ENCODE measurements at regions not wholly inside any gene's neighbourhood (a gene's known extent, or its start where the extent isn't known, plus 50 kb on each side); places are given as distances from the start of the nearest gene placed in this dataset.

GRCh38 chr21:38680401-38680800 lies 125.3 kb upstream of the ETS2 start:
- no peak for TF ChIP-seq CTCF (IDR thresholded peaks at IDR 0.05)

- no peak for TF ChIP-seq CTCF (IDR thresholded peaks at IDR 0.05)
Measured at GRCh38 chr21:38683222-38683621, 122.5 kb upstream of the ETS2 start.

DNA sequence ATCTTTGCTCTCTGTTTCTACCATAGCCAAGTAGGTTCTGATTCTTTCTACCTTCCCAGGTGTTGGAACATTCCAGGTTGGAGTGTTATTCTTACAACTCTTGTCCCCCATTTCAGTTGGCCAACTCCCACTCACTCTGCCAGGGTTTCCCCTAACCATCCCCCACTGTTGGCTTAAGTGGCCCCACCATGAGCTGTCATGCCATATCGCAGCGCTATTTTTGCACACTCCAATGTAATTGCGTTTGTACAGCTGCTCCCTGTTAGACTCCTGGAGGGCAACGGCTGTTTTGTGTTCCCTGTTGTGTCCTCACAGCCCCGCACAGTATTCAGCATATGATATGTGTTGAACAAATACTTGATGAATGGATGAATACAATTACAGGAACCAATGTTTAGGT lies 117.7 kb upstream of the ETS2 start:
- no peak for TF ChIP-seq CTCF (IDR thresholded peaks at IDR 0.05)

DNA sequence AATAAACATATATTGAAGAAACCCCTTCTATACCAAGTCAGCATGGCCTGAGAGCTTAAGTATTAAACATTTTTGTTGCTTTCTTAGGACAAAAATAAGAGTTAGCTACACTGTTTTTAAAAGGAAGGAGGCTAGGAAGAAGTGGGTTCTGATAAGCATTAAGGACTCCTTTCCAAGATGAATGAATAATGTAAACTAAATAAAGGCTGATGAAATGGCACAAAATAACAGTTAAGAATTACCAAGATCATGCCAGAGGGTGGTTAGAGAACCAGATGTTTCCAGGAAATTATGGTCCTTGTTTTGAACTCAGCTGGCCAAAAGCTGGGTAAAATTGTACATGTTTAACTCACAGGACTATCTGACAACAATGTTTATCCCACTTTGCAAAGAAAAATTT lies 114.1 kb upstream of the ETS2 start:
- no peak for TF ChIP-seq CTCF (IDR thresholded peaks at IDR 0.05)

- TF ChIP-seq CTCF (IDR thresholded peaks at IDR 0.05): no peak
Measured at GRCh38 chr21:38696579-38696978, 109.2 kb upstream of the ETS2 start.

- TF ChIP-seq CTCF (IDR thresholded peaks at IDR 0.05): no peak
Measured at GRCh38 chr21:38699048-38699447, 106.7 kb upstream of the ETS2 start.

DNA sequence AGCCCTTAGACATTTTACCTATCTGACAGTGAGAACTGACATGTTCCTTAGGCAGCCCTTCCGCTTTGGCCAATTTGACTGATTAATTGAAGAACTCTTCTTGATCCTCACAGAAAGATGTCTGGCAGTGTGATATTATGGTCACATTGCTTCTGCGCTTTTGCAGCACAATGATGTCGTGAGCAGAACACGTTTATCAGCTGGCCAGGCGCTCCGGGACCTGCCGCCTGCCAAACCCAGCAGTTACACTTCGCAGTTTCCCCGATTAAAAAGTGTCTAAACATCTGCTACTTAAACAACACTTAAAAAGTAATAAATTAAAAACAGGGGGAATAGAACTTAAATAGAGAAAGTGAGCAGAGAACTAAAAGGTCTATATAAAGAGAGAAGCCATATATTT lies 103.5 kb upstream of the ETS2 start:
- no peak for TF ChIP-seq CTCF (IDR thresholded peaks at IDR 0.05)

GRCh38 chr21:38709876-38710275 lies 95.9 kb upstream of the ETS2 start:
- no peak for TF ChIP-seq CTCF (IDR thresholded peaks at IDR 0.05)

All from LNCAP (cell line).